ENCODE measurements at regions not wholly inside any gene's neighbourhood (a gene's known extent, or its start where the extent isn't known, plus 50 kb on each side); places are given as distances from the start of the nearest gene placed in this dataset.
A peak's percentile ranks its signal among the peaks of the same experiment; 100 is the strongest.

DNA sequence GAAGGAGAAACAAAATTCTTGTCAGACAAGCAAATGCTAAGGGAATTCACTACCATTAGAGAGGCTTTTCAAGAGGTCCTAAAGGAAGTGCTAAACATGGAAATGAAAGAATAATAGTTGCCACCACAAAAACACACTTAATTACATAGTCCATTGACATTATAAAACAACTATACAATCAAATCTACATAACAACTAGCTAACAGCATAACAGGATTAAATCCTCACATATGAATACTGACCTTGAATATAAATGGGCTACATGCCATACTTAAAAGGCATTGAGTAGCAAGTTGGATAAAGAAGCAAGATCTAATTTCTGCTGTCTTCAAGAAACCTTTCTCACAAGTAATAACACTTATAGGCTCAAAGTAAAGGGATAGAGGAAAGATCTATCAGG is 811.5 kb upstream of the CITED2 start:
- Histone ChIP-seq H3K4me3 (ENCODE audit: low read depth, low read length, poor library complexity, severe bottlenecking) (no peak overlapping the region), H3K27me3 (replicated peaks; ENCODE audit: insufficient read depth, low read depth, low read length, poor library complexity) (no peaks in the 10 kb centered on the region), H3K36me3 (ENCODE audit: insufficient read depth, low read length, poor library complexity, severe bottlenecking) (no peaks in the 10 kb centered on the region), H3K9me3 (ENCODE audit: low read depth, low read length, poor library complexity, severe bottlenecking) (no peaks in the 10 kb centered on the region), H3K27ac (ENCODE audit: low read depth, low read length, poor library complexity, severe bottlenecking) (no peak overlapping the region), H3K4me1 (ENCODE audit: insufficient read depth, low read length, poor library complexity, severe bottlenecking) (no peaks in the 10 kb centered on the region)
- ChIA-PET CTCF (no interaction called here), POLR2A (ENCODE audit: low non-redundant PET) (no interaction called here)
- no TSS peak for BruUV-seq (replicated peaks)
- peak; percentile 30 for DNase-seq (ENCODE audit: low spot score)
- no peak for TF ChIP-seq EZH2 (IDR thresholded peaks at IDR 0.05; ENCODE audit: borderline replicate concordance, low read depth, low read length, poor library complexity, severe bottlenecking)
- TF ChIP-seq, protein P1, sequence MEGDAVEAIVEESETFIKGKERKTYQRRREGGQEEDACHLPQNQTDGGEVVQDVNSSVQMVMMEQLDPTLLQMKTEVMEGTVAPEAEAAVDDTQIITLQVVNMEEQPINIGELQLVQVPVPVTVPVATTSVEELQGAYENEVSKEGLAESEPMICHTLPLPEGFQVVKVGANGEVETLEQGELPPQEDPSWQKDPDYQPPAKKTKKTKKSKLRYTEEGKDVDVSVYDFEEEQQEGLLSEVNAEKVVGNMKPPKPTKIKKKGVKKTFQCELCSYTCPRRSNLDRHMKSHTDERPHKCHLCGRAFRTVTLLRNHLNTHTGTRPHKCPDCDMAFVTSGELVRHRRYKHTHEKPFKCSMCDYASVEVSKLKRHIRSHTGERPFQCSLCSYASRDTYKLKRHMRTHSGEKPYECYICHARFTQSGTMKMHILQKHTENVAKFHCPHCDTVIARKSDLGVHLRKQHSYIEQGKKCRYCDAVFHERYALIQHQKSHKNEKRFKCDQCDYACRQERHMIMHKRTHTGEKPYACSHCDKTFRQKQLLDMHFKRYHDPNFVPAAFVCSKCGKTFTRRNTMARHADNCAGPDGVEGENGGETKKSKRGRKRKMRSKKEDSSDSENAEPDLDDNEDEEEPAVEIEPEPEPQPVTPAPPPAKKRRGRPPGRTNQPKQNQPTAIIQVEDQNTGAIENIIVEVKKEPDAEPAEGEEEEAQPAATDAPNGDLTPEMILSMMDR (conservative IDR thresholded peaks at IDR 0.05; ENCODE audit: low read depth, low read length) = no peak
- intact Hi-C loops (cut with micrococcal nuclease; ENCODE audit: unreplicated experiment) = no loop called here

DNA sequence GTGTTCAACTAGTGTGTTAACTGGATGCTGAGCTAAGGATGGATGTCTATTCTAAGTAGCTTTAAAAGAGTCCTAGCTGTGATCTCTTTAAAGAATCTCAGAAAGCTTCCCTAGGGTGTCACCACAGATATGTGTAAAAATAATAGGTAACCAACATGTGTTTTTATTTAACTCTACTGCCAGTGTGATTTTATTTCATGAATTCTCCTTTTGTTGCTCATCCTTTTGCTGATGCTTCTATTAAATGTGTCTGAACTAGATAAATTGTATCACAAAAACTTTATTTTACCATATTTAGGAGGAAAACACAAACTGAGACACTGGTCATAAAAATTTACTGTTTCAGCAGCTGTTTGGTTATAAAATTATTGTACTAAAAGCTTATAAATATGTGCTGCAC is 809.4 kb upstream of the CITED2 start:
- TF ChIP-seq EZH2 (IDR thresholded peaks at IDR 0.05; ENCODE audit: borderline replicate concordance, low read depth, low read length, poor library complexity, severe bottlenecking) = no peak
- TF ChIP-seq, protein P1 (conservative IDR thresholded peaks at IDR 0.05; ENCODE audit: low read depth, low read length) = no peak
- POLR2A ChIA-PET (ENCODE audit: low non-redundant PET) = no interaction called here
- no peaks in the 10 kb centered on the region for H3K9me3 ChIP-seq (ENCODE audit: low read depth, low read length, poor library complexity, severe bottlenecking)
- no peak for DNase-seq (ENCODE audit: low spot score)
- no peaks in the 10 kb centered on the region for H3K36me3 ChIP-seq (ENCODE audit: insufficient read depth, low read length, poor library complexity, severe bottlenecking)
- BruUV-seq (replicated peaks) = no TSS peak
- H3K27ac ChIP-seq (ENCODE audit: low read depth, low read length, poor library complexity, severe bottlenecking) = no peak overlapping the region
- no peaks in the 10 kb centered on the region for H3K27me3 ChIP-seq (replicated peaks; ENCODE audit: insufficient read depth, low read depth, low read length, poor library complexity)
- no peak overlapping the region for H3K4me3 ChIP-seq (ENCODE audit: low read depth, low read length, poor library complexity, severe bottlenecking)
- H3K4me1 ChIP-seq (ENCODE audit: insufficient read depth, low read length, poor library complexity, severe bottlenecking) = no peaks in the 10 kb centered on the region
- CTCF ChIA-PET = no interaction called here
- intact Hi-C loops (cut with micrococcal nuclease; ENCODE audit: unreplicated experiment) = no loop called here

GRCh38 chr6:140182821-140183220 is 808.4 kb upstream of the CITED2 start:
- BruUV-seq (replicated peaks) = no TSS peak
- Histone ChIP-seq H3K27me3 (replicated peaks; ENCODE audit: insufficient read depth, low read depth, low read length, poor library complexity) (no peaks in the 10 kb centered on the region), H3K4me1 (ENCODE audit: insufficient read depth, low read length, poor library complexity, severe bottlenecking) (peaks cover 4% of the 10 kb centered on the region), H3K27ac (ENCODE audit: low read depth, low read length, poor library complexity, severe bottlenecking) (no peak overlapping the region), H3K4me3 (ENCODE audit: low read depth, low read length, poor library complexity, severe bottlenecking) (no peak overlapping the region), H3K36me3 (ENCODE audit: insufficient read depth, low read length, poor library complexity, severe bottlenecking) (no peaks in the 10 kb centered on the region), H3K9me3 (ENCODE audit: low read depth, low read length, poor library complexity, severe bottlenecking) (no peaks in the 10 kb centered on the region)
- CTCF ChIA-PET = no interaction called here
- no peak for DNase-seq (ENCODE audit: low spot score)
- TF ChIP-seq, protein P1 (conservative IDR thresholded peaks at IDR 0.05; ENCODE audit: low read depth, low read length) = no peak
- no peak for TF ChIP-seq EZH2 (IDR thresholded peaks at IDR 0.05; ENCODE audit: borderline replicate concordance, low read depth, low read length, poor library complexity, severe bottlenecking)
- intact Hi-C loops (cut with micrococcal nuclease; ENCODE audit: unreplicated experiment) = no loop called here
- POLR2A ChIA-PET (ENCODE audit: low non-redundant PET) = interaction anchor here (0.7 kb wide), 1 partner anchor 35 kb away, joined by 3 read pairs; no protein-coding TSS in a partner anchor

Data from A673 (cell line).